Gastrocnemius medialis (tissue), 4 donors: ENCODE measurements at regions not wholly inside any gene's neighbourhood (a gene's known extent, or its start where the extent isn't known, plus 50 kb on each side); places are given as distances from the start of the nearest gene placed in this dataset.

Experiments used
- POLR2A ChIP-seq, 2 donors: fragments of 450-650 bp; IDR thresholded peaks; one replicate each; pipeline ENCODE4 v1.6.1; 2017; ENCODE audit warnings: antibody characterized with exemption in 2 of 2, mild to moderate bottlenecking in 2 of 2, moderate library complexity in 2 of 2
- TF ChIP-seq, protein P1 (sequence below), 5 experiments: fragments of 450-650 bp in 3 of 5; fragments of 200-600 bp in 2 of 5; sonication (generic) in 2 of 5; IDR thresholded peaks in 4 of 5; conservative IDR thresholded peaks in 1 of 5; 1 replicate in 4 of 5; 2 replicates in 1 of 5; pipeline ENCODE4 v1.5.1; 2016 to 2019; ENCODE audit warnings: antibody characterized with exemption in 5 of 5, mild to moderate bottlenecking in 3 of 5, moderate library complexity in 3 of 5

DNA sequence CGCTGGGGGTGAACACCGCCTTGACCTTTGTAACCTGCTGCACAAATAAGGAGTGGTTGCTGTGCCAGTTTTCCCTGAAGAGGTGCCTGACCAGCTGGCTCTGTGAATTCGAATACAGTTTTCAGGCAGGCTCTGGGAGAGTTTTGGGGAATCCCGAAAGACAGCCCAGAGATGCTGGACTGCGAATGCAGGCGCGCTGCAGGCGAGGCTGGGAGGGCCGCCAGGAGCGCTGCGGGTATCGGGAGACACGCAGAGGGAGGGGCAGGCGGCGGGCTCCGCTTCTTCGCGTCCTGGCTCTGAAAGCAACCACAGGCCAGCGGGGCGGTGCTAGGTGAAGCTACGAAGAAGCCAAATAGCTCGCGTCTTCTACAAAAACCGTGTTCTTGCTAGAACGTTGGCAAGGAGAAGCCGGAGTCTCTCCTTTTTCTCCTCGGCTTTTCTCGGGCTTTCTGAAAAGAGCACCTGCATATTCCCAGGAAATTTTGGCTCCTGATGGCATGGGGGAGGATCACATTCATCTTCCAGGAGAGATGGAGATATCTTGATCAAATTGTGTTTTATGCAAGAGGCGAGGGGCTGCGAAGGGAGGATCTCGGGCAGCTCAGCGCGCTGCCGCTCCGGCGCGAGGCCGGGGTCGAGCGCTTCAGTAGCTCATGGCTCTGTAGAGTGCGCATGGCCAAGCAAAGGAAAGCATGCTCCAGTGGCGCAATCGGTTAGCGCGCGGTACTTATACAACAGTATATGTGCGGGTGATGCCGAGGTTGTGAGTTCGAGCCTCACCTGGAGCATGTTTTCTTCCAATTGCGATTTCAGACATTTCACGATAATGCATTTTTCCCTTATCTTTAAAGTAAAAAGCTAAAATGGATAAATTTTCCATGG, 158.1 kb upstream of the ZNF184 start:
- TF ChIP-seq, protein P1, sequence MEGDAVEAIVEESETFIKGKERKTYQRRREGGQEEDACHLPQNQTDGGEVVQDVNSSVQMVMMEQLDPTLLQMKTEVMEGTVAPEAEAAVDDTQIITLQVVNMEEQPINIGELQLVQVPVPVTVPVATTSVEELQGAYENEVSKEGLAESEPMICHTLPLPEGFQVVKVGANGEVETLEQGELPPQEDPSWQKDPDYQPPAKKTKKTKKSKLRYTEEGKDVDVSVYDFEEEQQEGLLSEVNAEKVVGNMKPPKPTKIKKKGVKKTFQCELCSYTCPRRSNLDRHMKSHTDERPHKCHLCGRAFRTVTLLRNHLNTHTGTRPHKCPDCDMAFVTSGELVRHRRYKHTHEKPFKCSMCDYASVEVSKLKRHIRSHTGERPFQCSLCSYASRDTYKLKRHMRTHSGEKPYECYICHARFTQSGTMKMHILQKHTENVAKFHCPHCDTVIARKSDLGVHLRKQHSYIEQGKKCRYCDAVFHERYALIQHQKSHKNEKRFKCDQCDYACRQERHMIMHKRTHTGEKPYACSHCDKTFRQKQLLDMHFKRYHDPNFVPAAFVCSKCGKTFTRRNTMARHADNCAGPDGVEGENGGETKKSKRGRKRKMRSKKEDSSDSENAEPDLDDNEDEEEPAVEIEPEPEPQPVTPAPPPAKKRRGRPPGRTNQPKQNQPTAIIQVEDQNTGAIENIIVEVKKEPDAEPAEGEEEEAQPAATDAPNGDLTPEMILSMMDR (IDR thresholded peaks at IDR 0.05 in 4 of 5, conservative IDR thresholded peaks at IDR 0.05 in 1 of 5), result no peak
- no peak for TF ChIP-seq POLR2A (IDR thresholded peaks at IDR 0.05)
